ENCODE measurements at regions not wholly inside any gene's neighbourhood (a gene's known extent, or its start where the extent isn't known, plus 50 kb on each side); places are given as distances from the start of the nearest gene placed in this dataset.

GRCh38 chr7:94338921-94339371 lies 55.7 kb upstream of the COL1A2 start:
- H3K36me3 ChIP-seq: no peaks in the 10 kb centered on the region
- H3K27ac ChIP-seq: no peak overlapping the region
- H3K9me3 ChIP-seq: no peaks in the 10 kb centered on the region
- DNase-seq: no peak
- no peak for ATAC-seq
- TF ChIP-seq CTCF (IDR thresholded peaks at IDR 0.05): no peak
- no peaks in the 10 kb centered on the region for H3K4me1 ChIP-seq
- no peaks in the 10 kb centered on the region for H3K27me3 ChIP-seq
- intact Hi-C loops (cut with DNase I): no loop called here
- no peak overlapping the region for H3K4me3 ChIP-seq

GRCh38 chr7:94344826-94345225 lies 49.9 kb upstream of the COL1A2 start:
- no peak for TF ChIP-seq CTCF (IDR thresholded peaks at IDR 0.05)
- DNase-seq (no peak), ATAC-seq (no peak)
- Histone ChIP-seq H3K4me3 (no peak overlapping the region), H3K4me1 (no peaks in the 10 kb centered on the region), H3K27ac (no peak overlapping the region), H3K36me3 (no peaks in the 10 kb centered on the region), H3K9me3 (no peaks in the 10 kb centered on the region), H3K27me3 (no peaks in the 10 kb centered on the region)
- intact Hi-C loops (cut with DNase I): no loop called here

All from left lung (tissue), 4 donors.